Mesothelial cell of epicardium (in vitro differentiated cells): ENCODE measurements at regions not wholly inside any gene's neighbourhood (a gene's known extent, or its start where the extent isn't known, plus 50 kb on each side); places are given as distances from the start of the nearest gene placed in this dataset.

ENCODE experiments used
- DNase-seq, 2 experiments: peaks; one replicate each; pipeline ENCODE4 v3.0.0; 2021; ENCODE audit warnings: low spot score in 2 of 2; ENCODE audit not compliant: unreplicated experiment in 2 of 2
- H3K27ac Mint-ChIP-seq: 2 replicates; pipeline ENCODE4 v1.8.0; 2021; ENCODE audit warnings: mixed read lengths
- H3K27me3 Mint-ChIP-seq: 2 replicates; pipeline ENCODE4 v1.8.0; 2021; ENCODE audit warnings: low read depth, mixed read lengths
- H3K36me3 Mint-ChIP-seq: 2 replicates; pipeline ENCODE4 v1.8.0; 2021; ENCODE audit warnings: mixed read lengths
- H3K4me1 Mint-ChIP-seq: 2 replicates; pipeline ENCODE4 v1.8.0; 2021; ENCODE audit warnings: mixed read lengths
- H3K4me3 Mint-ChIP-seq: 2 replicates; pipeline ENCODE4 v1.8.0; 2021; ENCODE audit warnings: mild to moderate bottlenecking, moderate library complexity, mixed read lengths
- H3K9me3 Mint-ChIP-seq: 2 replicates; pipeline ENCODE4 v1.8.0; 2021; ENCODE audit warnings: mixed read lengths
- CTCF ChIP-seq: fragments of 200-600 bp; sonication (generic); IDR thresholded peaks from one replicate; pipeline ENCODE4 v1.5.0; 2021; ENCODE audit warnings: antibody characterized with exemption; ENCODE audit not compliant: unreplicated experiment

GRCh38 chr16:54430491-54431030 lies 144.0 kb upstream of the IRX3 start:
- no peak overlapping the region for H3K4me3 Mint-ChIP-seq
- H3K9me3 Mint-ChIP-seq = peaks cover 18% of the 10 kb centered on the region
- no peaks in the 10 kb centered on the region for H3K36me3 Mint-ChIP-seq
- H3K4me1 Mint-ChIP-seq = peaks cover 22% of the 10 kb centered on the region
- no peak overlapping the region for H3K27ac Mint-ChIP-seq
- H3K27me3 Mint-ChIP-seq = peaks cover 40% of the 10 kb centered on the region
- no peak for DNase-seq
- TF ChIP-seq CTCF = no peak

GRCh38 chr16:54429029-54429428 lies 142.4 kb upstream of the IRX3 start:
- H3K27me3 Mint-ChIP-seq = peaks cover 42% of the 10 kb centered on the region
- DNase-seq = no peak
- H3K4me1 Mint-ChIP-seq = peaks cover 23% of the 10 kb centered on the region
- no peaks in the 10 kb centered on the region for H3K36me3 Mint-ChIP-seq
- H3K27ac Mint-ChIP-seq = no peak overlapping the region
- H3K9me3 Mint-ChIP-seq = peaks cover 12% of the 10 kb centered on the region
- no peak overlapping the region for H3K4me3 Mint-ChIP-seq
- TF ChIP-seq CTCF = no peak

- no peaks in the 10 kb centered on the region for H3K36me3 Mint-ChIP-seq
- no peak overlapping the region for H3K4me3 Mint-ChIP-seq
- H3K9me3 Mint-ChIP-seq = peaks cover 12% of the 10 kb centered on the region
- DNase-seq = no peak
- TF ChIP-seq CTCF = no peak
- no peak overlapping the region for H3K27ac Mint-ChIP-seq
- peaks cover 20% of the 10 kb centered on the region for H3K4me1 Mint-ChIP-seq
- peaks cover 42% of the 10 kb centered on the region for H3K27me3 Mint-ChIP-seq
Measured at GRCh38 chr16:54426553-54426849, 139.9 kb upstream of the IRX3 start.

- DNase-seq = no peak
- H3K27ac Mint-ChIP-seq = no peak overlapping the region
- no peak overlapping the region for H3K4me3 Mint-ChIP-seq
- peaks cover 12% of the 10 kb centered on the region for H3K9me3 Mint-ChIP-seq
- no peak for TF ChIP-seq CTCF
- H3K4me1 Mint-ChIP-seq = peaks cover 14% of the 10 kb centered on the region
- H3K36me3 Mint-ChIP-seq = no peaks in the 10 kb centered on the region
- peaks cover 38% of the 10 kb centered on the region for H3K27me3 Mint-ChIP-seq
Measured at GRCh38 chr16:54425681-54426552, 139.3 kb upstream of the IRX3 start.

GRCh38 chr16:54425068-54425467 lies 138.5 kb upstream of the IRX3 start:
- H3K27me3 Mint-ChIP-seq = peaks cover 30% of the 10 kb centered on the region
- H3K4me3 Mint-ChIP-seq = no peak overlapping the region
- DNase-seq = no peak
- H3K36me3 Mint-ChIP-seq = no peaks in the 10 kb centered on the region
- no peak for TF ChIP-seq CTCF
- no peak overlapping the region for H3K27ac Mint-ChIP-seq
- H3K4me1 Mint-ChIP-seq = peaks cover 10% of the 10 kb centered on the region
- H3K9me3 Mint-ChIP-seq = peaks cover 10% of the 10 kb centered on the region
